HUES6 (cell line): ENCODE measurements at regions not wholly inside any gene's neighbourhood (a gene's known extent, or its start where the extent isn't known, plus 50 kb on each side); places are given as distances from the start of the nearest gene placed in this dataset.

ENCODE experiments used
- H3K27ac ChIP-seq: 2 replicates; pipeline ENCODE4 v1.7.0; 2013; ENCODE audit warnings: low read depth, mild to moderate bottlenecking, low read length, inconsistent platforms
- H3K27me3 ChIP-seq: 2 replicates; pipeline ENCODE4 v1.6.1; 2013; ENCODE audit warnings: low read length; ENCODE audit not compliant: control insufficient read depth, insufficient read depth
- H3K36me3 ChIP-seq: 2 replicates; pipeline ENCODE4 v1.6.1; 2013; ENCODE audit warnings: low read length; ENCODE audit not compliant: control insufficient read depth, insufficient read depth
- H3K4me1 ChIP-seq: 2 replicates; pipeline ENCODE4 v1.6.1; 2013; ENCODE audit warnings: low read length; ENCODE audit not compliant: control insufficient read depth, insufficient read depth
- H3K4me3 ChIP-seq: 2 replicates; pipeline ENCODE4 v1.5.1; 2013; ENCODE audit warnings: low read depth, low read length
- H3K9ac ChIP-seq: one replicate; pipeline ENCODE4 v1.6.1; 2013; ENCODE audit warnings: mild to moderate bottlenecking, low read length
- H3K9me3 ChIP-seq: 2 replicates; pipeline ENCODE4 v1.6.1; 2013; ENCODE audit warnings: low read depth, low read length; ENCODE audit not compliant: control insufficient read depth, insufficient read depth

- Histone ChIP-seq H3K4me3 (no peak overlapping the region), H3K9me3 (no peaks in the 10 kb centered on the region), H3K36me3 (no peaks in the 10 kb centered on the region), H3K27ac (no peak overlapping the region), H3K27me3 (no peaks in the 10 kb centered on the region), H3K4me1 (no peaks in the 10 kb centered on the region), H3K9ac (no peak overlapping the region)
These were observed 171.8 kb upstream of the PIK3C3 start for GRCh38 chr18:41783065-41783818.

GRCh38 chr18:41771973-41772372 lies 183.1 kb upstream of the PIK3C3 start:
- H3K4me1 ChIP-seq, result no peaks in the 10 kb centered on the region
- no peak overlapping the region for H3K27ac ChIP-seq
- H3K4me3 ChIP-seq, result no peak overlapping the region
- H3K9me3 ChIP-seq, result no peaks in the 10 kb centered on the region
- H3K9ac ChIP-seq, result no peak overlapping the region
- no peaks in the 10 kb centered on the region for H3K27me3 ChIP-seq
- no peaks in the 10 kb centered on the region for H3K36me3 ChIP-seq

- peaks cover 6% of the 10 kb centered on the region; the same call in 1 of the 2 replicates for H3K4me1 ChIP-seq
- no peaks in the 10 kb centered on the region for H3K36me3 ChIP-seq
- no peaks in the 10 kb centered on the region for H3K27me3 ChIP-seq
- no peak overlapping the region for H3K4me3 ChIP-seq
- no peak overlapping the region for H3K27ac ChIP-seq
- H3K9ac ChIP-seq, result no peak overlapping the region
- H3K9me3 ChIP-seq, result no peaks in the 10 kb centered on the region
These were observed 185.8 kb upstream of the PIK3C3 start for GRCh38 chr18:41769265-41769664.

- Histone ChIP-seq H3K27ac (no peak overlapping the region), H3K36me3 (no peaks in the 10 kb centered on the region), H3K9ac (no peak overlapping the region), H3K27me3 (no peaks in the 10 kb centered on the region), H3K4me1 (peaks cover 6% of the 10 kb centered on the region; the same call in 1 of the 2 replicates), H3K4me3 (no peak overlapping the region), H3K9me3 (no peaks in the 10 kb centered on the region)
These were observed 186.6 kb upstream of the PIK3C3 start for GRCh38 chr18:41768467-41768866.

GRCh38 chr18:41767960-41768359 lies 187.1 kb upstream of the PIK3C3 start:
- H3K36me3 ChIP-seq, result no peaks in the 10 kb centered on the region
- H3K9me3 ChIP-seq, result no peaks in the 10 kb centered on the region
- peaks cover 6% of the 10 kb centered on the region; the same call in 1 of the 2 replicates for H3K4me1 ChIP-seq
- H3K9ac ChIP-seq, result no peak overlapping the region
- no peak overlapping the region for H3K27ac ChIP-seq
- no peaks in the 10 kb centered on the region for H3K27me3 ChIP-seq
- no peak overlapping the region for H3K4me3 ChIP-seq

- Histone ChIP-seq H3K27ac (no peak overlapping the region), H3K27me3 (no peaks in the 10 kb centered on the region), H3K36me3 (no peaks in the 10 kb centered on the region), H3K9ac (no peak overlapping the region), H3K9me3 (no peaks in the 10 kb centered on the region), H3K4me1 (peaks cover 6% of the 10 kb centered on the region; the same call in 1 of the 2 replicates), H3K4me3 (no peak overlapping the region)
These were observed 189.6 kb upstream of the PIK3C3 start for GRCh38 chr18:41765460-41765859.

GRCh38 chr18:41763361-41763760 lies 191.7 kb upstream of the PIK3C3 start:
- H3K4me3 ChIP-seq, result no peak overlapping the region
- no peaks in the 10 kb centered on the region for H3K36me3 ChIP-seq
- no peaks in the 10 kb centered on the region for H3K27me3 ChIP-seq
- peaks cover 6% of the 10 kb centered on the region; the same call in 1 of the 2 replicates for H3K4me1 ChIP-seq
- H3K9me3 ChIP-seq, result no peaks in the 10 kb centered on the region
- H3K9ac ChIP-seq, result no peak overlapping the region
- H3K27ac ChIP-seq, result no peak overlapping the region

- peaks cover 6% of the 10 kb centered on the region; the same call in 1 of the 2 replicates for H3K4me1 ChIP-seq
- H3K36me3 ChIP-seq, result no peaks in the 10 kb centered on the region
- H3K27me3 ChIP-seq, result no peaks in the 10 kb centered on the region
- H3K9me3 ChIP-seq, result no peaks in the 10 kb centered on the region
- no peak overlapping the region for H3K27ac ChIP-seq
- no peak overlapping the region for H3K9ac ChIP-seq
- H3K4me3 ChIP-seq, result no peak overlapping the region
These were observed 193.6 kb upstream of the PIK3C3 start for GRCh38 chr18:41761333-41762018.

- Histone ChIP-seq H3K9me3 (no peaks in the 10 kb centered on the region), H3K4me3 (no peak overlapping the region), H3K27me3 (no peaks in the 10 kb centered on the region), H3K36me3 (no peaks in the 10 kb centered on the region), H3K9ac (no peak overlapping the region), H3K27ac (no peak overlapping the region), H3K4me1 (peaks cover 7% of the 10 kb centered on the region)
These were observed 196.5 kb upstream of the PIK3C3 start for GRCh38 chr18:41758534-41758933.

- H3K4me1 ChIP-seq, result peaks cover 7% of the 10 kb centered on the region
These were observed 198.9 kb upstream of the PIK3C3 start for GRCh38 chr18:41756141-41756540.

GRCh38 chr18:41754332-41754731 lies 200.7 kb upstream of the PIK3C3 start:
- H3K9me3 ChIP-seq, result no peaks in the 10 kb centered on the region
- H3K36me3 ChIP-seq, result no peaks in the 10 kb centered on the region
- H3K27me3 ChIP-seq, result no peaks in the 10 kb centered on the region
- peaks cover 7% of the 10 kb centered on the region for H3K4me1 ChIP-seq
- H3K4me3 ChIP-seq, result no peak overlapping the region
- no peak overlapping the region for H3K9ac ChIP-seq
- no peak overlapping the region for H3K27ac ChIP-seq

More at GRCh38 chr18:41756141-41756540, 198.9 kb upstream of the PIK3C3 start:
- Histone ChIP-seq H3K9me3 (no peaks in the 10 kb centered on the region), H3K36me3 (no peaks in the 10 kb centered on the region), H3K9ac (no peak overlapping the region), H3K27ac (no peak overlapping the region), H3K27me3 (no peaks in the 10 kb centered on the region), H3K4me3 (no peak overlapping the region)
